Stimulated activated CD8-positive, alpha-beta memory T cell treated with anti-CD3 and anti-CD28 coated beads, Interleukin-7, amount 100 ng/mL, for 1 hour (primary cell): ENCODE measurements at regions not wholly inside any gene's neighbourhood (a gene's known extent, or its start where the extent isn't known, plus 50 kb on each side); places are given as distances from the start of the nearest gene placed in this dataset.
"Not testable (repeated sequence)": the region's sequence is repeated elsewhere in the genome, so short reads cannot be mapped to it uniquely, and the experiment has no call there.

Experiments
- DNase-seq, 2 donors: peaks; one replicate each; pipeline ENCODE4 v3.0.0-alpha.2; 2020; ENCODE audit warnings: low read depth in 2 of 2

DNA sequence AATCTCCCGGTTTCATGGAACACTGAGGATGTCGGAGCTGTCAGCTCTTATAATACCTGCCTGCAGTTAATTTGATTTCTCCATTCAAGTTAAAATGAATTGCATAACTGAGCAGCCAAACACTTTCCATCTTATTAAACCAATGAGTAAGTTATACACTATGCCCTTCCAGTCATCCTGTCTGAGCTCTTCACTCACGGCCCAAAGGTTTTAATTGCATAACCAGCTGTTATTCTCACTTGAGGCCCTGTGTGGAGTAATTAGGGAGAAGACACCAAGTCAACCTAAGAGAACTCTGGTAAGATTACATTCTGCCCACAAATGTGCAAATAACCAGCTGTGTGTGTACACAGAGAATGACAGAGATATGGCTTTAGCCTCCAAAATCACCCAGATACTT, 303.5 kb downstream of the TBC1D4 start:
- DNase-seq, result no peak

DNA sequence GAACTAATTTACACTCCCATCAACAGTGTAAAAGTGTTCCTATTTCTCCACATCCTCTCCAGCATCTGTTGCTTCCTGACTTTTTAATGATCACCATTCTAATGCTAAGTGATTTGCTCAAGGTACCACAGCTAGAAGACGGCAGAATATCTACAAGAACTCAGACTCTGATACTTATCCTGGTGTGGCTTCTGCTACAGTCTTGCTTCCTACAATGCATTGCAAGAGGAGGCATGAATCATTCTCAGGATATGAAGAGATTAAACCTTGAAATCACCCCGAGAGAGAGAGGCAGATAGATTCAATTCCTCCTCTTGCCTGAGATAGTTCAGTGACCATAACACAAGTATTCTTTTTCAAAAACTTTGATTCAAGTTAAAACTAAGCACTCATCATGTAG, 306.4 kb downstream of the TBC1D4 start:
- no peak for DNase-seq

DNA sequence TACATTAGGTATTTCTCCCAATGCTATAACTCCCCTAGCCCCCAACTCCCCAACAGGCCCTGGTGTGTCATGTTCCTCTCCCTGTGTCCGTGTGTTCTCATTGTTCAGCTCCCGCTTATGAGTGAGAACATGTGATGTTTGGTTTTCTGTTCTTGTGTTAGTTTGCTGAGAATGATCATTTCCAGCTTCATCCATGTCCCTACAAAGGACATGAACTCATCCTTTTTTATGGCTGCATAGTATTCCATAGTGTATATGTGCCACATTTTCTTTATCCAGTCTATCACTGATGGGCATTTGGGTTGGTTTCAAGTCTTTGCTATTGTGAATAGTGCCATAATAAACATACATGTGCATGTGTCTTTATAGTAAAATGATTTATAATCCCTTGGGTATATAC, 306.9 kb downstream of the TBC1D4 start:
- not testable (repeated sequence) for DNase-seq

DNA sequence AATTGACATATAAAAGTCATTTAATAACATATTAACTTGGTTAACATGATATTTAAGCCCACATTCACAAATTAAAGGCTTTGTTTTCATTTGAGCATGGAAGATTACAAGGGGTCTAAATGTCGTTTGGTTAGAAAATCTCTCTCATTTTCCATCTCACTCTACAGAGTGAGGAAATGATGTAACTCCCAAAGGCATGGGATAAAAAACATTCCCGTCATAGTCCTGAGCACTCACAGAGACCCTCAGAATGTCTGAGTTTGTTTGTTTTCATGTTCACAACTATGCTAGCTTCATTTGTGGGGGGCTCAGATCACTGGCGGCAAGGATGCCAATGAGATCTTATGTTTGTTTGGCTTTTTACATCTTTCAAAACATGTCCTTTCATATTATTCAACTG, 307.5 kb downstream of the TBC1D4 start:
- DNase-seq, result no peak

DNA sequence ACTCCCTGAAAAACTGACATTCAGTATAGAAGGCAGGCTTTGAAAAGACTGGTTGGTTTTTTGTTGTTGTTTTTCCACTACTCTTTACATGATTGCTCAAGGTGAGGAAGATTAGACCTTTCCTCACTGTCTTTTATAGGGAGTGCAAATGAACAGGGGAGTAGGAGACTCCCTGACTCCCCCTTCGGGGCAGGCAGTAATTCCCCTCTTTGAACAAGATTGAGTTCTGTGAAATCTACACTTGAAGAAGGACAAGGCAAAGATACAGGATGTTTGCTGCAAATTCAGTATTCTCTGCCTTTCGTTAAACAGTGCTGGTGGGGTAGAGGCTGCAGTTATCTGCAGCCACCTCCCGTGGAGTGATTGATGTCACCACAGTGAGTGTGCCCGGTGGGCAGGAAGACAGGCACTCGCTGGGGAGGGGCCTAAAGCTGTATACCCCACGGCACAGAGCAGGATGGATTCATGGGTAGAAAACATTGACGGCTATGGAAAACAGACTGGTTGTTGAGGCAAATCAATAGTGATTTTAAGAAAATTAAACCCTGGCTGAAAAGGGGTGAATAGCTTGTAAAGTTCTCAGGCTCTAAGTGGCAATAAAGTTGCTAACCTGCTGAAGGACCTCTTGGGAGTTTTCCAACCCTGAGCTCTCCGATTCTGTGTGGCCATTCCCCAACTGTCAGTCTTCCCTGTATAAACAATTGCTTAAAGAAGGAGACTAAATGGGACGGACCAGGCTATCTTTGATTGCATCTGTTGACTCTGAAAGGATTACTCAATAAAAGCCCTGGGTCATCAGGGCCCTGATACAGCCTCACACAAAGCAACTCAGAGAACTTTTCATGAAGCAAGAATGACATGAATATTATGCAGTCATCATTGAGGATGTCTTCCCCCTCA, 308.3 kb downstream of the TBC1D4 start:
- no peak for DNase-seq

GRCh38 chr13:75170311-75170710, 311.7 kb downstream of the TBC1D4 start:
- DNase-seq, result no peak

DNA sequence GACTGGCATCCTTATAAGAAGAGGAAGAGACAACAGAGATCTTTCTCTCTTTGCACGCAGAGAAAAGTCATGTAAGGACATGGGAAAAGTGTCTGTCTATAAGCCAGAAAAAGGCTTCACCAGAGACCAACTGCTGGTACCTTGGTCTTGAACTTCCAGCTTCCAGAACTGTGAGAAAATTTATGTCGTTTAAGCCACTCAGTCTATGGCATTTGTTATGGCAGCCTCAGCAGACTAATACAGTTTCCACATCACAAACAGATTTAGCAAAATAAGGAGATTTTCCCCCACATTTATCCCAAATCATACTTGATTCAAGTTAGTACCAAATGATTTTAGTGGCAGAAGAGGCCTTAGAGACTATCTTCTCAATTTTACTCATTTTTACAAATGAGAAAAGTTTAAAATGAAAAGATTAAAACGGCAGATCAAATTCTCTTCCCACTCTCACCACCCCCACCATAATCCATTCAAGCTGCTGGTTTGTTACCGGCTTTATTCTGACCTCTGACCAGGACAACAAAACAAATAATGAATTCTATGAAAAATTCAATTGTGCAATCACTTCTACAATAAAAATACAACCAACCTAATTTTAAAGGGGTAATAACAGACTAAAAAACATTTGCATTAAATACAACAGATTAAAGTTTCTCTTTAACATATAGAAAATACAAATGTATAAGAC, 316.3 kb downstream of the TBC1D4 start:
- DNase-seq, result no peak

DNA sequence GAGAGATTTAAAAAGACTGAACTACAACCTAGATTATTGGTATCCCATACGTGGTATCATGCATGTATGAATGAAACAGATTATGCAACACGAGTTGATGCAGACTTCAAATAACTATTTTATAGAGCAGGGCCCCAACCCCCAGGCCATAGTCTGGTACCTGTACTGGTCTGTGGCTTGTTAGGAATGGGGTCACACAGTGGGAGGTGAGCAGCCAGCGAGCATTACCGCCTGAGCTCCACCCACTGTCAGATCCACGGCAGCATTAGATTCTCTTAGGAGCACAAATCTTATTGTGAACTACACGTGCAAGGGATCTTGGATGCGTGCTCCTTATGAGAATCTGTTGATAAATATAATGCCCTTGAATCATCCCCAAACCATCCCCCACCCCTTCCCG, 320.2 kb downstream of the TBC1D4 start:
- DNase-seq, result no peak

- DNase-seq, result no peak
These were observed 321.0 kb downstream of the TBC1D4 start for GRCh38 chr13:75160984-75161383.

- DNase-seq, result no peak
These were observed 327.6 kb downstream of the TBC1D4 start for GRCh38 chr13:75154331-75154730.

DNA sequence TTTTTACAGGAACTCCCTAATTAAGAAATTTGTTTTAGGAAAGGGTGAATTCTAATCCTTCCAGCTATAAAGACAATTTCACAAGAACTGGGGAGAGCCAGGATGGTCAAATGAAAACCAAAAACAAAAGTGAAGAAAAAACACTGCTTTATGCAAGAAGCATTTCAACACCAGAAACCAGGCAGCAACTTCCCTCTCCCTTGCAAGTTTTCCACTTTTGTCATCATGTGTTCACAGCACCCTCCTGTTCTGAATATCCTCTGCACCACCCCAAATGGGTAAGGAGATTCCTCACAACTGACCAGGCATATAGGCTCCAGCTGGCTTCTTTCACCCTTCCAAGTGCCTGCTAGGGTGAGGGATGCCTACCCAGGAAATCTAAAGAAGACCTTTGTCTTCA, 328.1 kb downstream of the TBC1D4 start:
- no peak for DNase-seq

- no peak for DNase-seq
These were observed 328.6 kb downstream of the TBC1D4 start for GRCh38 chr13:75153386-75153785.

GRCh38 chr13:75151081-75151643, 330.8 kb downstream of the TBC1D4 start:
- no peak for DNase-seq

- no peak for DNase-seq
These were observed 332.2 kb downstream of the TBC1D4 start for GRCh38 chr13:75149776-75150175.

GRCh38 chr13:75147946-75148345, 334.0 kb downstream of the TBC1D4 start:
- no peak for DNase-seq

DNA sequence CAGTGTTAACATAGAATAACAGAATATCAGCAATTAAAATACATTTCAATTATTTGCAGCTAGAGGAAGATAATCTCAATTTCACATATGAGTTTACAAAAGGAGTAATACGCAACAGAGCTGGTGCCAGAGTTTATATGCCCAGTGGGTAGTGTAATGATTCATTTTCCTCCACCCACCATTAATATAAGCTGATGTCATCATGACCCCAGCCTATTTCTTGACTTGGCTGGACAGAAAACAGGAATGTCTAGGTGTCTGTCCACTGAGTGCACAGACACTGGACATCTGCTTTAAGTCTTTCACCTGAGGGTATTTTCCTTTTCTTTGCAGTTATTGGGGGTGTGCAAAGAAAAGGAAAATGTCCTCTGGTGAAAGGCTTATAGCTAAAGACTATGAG, 335.5 kb downstream of the TBC1D4 start:
- DNase-seq, result no peak

- DNase-seq, result no peak
These were observed 336.0 kb downstream of the TBC1D4 start for GRCh38 chr13:75145927-75146326.

GRCh38 chr13:75139291-75139690, 342.7 kb downstream of the TBC1D4 start:
- no peak for DNase-seq

DNA sequence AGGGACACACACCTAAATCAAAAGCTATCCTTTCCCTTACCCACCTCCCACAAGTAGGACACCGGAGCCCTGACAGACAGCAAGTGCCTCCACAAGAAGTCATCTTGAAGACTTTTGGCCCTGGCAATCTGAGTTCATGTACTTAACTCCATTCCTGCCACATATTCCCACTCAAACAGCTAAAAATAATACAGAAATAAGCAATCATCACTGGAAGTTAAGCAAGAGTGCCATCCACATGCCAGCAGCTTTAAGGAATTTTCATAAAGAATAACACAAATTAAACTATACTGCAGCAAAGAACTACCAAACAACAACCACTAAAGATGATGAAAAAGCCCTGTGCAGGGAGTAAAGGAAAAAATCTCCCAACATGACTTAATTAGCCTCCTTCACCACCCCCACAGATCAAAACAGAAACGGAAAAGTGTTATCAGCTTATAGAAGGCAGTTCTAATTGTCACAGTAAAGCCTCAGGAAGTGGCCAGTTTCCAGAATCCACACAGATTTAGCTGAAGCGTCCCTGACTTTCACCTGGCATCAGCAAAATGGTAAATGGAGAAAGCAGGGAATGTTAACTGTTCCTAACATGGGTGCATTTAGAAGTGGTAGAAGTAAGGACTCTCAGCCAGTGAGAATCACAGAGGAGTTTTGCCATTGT, 343.9 kb downstream of the TBC1D4 start:
- no peak for DNase-seq

- DNase-seq, result no peak
These were observed 345.8 kb downstream of the TBC1D4 start for GRCh38 chr13:75136151-75136550.

GRCh38 chr13:75135325-75135825, 346.6 kb downstream of the TBC1D4 start:
- DNase-seq, result no peak
